ENCODE measurements at regions not wholly inside any gene's neighbourhood (a gene's known extent, or its start where the extent isn't known, plus 50 kb on each side); places are given as distances from the start of the nearest gene placed in this dataset.

- no peak for TF ChIP-seq PRDM15 (CRISPR knock-in tag; IDR thresholded peaks at IDR 0.05)
- no peak for TF ChIP-seq JUN (CRISPR knock-in tag; IDR thresholded peaks at IDR 0.05)
- TF ChIP-seq TCF7 (CRISPR knock-in tag; IDR thresholded peaks at IDR 0.05; ENCODE audit: low read depth), result no peak
- TF ChIP-seq TEAD1 (CRISPR knock-in tag; IDR thresholded peaks at IDR 0.05), result no peak
- no peak for TF ChIP-seq NR2C2 (CRISPR knock-in tag; IDR thresholded peaks at IDR 0.05)
- TF ChIP-seq, protein P1, sequence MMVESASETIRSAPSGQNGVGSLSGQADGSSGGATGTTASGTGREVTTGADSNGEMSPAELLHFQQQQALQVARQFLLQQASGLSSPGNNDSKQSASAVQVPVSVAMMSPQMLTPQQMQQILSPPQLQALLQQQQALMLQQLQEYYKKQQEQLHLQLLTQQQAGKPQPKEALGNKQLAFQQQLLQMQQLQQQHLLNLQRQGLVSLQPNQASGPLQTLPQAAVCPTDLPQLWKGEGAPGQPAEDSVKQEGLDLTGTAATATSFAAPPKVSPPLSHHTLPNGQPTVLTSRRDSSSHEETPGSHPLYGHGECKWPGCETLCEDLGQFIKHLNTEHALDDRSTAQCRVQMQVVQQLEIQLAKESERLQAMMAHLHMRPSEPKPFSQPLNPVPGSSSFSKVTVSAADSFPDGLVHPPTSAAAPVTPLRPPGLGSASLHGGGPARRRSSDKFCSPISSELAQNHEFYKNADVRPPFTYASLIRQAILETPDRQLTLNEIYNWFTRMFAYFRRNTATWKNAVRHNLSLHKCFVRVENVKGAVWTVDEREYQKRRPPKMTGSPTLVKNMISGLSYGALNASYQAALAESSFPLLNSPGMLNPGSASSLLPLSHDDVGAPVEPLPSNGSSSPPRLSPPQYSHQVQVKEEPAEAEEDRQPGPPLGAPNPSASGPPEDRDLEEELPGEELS (CRISPR knock-in tag; IDR thresholded peaks at IDR 0.05), result no peak
- TF ChIP-seq JAZF1 (CRISPR knock-in tag; IDR thresholded peaks at IDR 0.05), result no peak
- TF ChIP-seq NFE2L1 (CRISPR knock-in tag; IDR thresholded peaks at IDR 0.05), result no peak
- no peak for TF ChIP-seq ZNF532 (CRISPR knock-in tag; IDR thresholded peaks at IDR 0.05; ENCODE audit: borderline replicate concordance)
Observed at GRCh38 chr6:126664271-126664670, 324.4 kb downstream of the CENPW start (continued).

DNA sequence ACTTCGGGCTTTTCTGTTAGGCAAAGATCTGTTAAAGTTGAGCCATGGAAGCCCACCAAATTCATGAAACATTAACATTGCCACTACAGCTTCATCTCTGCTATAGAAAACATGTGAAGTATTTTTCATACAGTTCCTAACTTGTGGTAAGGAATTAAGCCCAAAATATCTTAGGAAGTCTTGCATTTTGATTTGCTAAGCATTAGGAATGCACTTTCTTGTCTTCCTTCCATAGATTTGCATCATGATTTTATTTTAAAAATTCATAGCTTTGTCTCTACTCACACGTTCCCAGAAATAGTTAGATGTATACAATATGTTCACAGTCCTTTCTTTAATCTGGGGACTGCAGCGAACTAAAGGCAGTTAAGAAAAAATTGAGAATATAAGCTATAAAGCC lies 325.6 kb downstream of the CENPW start:
- ChIA-PET CTCF (no interaction called here), POLR2A (no interaction called here)
- no peaks in the 10 kb centered on the region for H3K36me3 Mint-ChIP-seq
- H3K27ac Mint-ChIP-seq, result no peak overlapping the region
- no peak overlapping the region for H3K4me3 Mint-ChIP-seq
- no peaks in the 10 kb centered on the region for H3K4me1 Mint-ChIP-seq
- no peaks in the 10 kb centered on the region for H3K27me3 Mint-ChIP-seq (ENCODE audit: low read depth)
- peaks cover 10% of the 10 kb centered on the region for H3K9me3 Mint-ChIP-seq
- ATAC-seq (no peak), DNase-seq (ENCODE audit: low spot score) (no peak)
- TF ChIP-seq, protein P2, sequence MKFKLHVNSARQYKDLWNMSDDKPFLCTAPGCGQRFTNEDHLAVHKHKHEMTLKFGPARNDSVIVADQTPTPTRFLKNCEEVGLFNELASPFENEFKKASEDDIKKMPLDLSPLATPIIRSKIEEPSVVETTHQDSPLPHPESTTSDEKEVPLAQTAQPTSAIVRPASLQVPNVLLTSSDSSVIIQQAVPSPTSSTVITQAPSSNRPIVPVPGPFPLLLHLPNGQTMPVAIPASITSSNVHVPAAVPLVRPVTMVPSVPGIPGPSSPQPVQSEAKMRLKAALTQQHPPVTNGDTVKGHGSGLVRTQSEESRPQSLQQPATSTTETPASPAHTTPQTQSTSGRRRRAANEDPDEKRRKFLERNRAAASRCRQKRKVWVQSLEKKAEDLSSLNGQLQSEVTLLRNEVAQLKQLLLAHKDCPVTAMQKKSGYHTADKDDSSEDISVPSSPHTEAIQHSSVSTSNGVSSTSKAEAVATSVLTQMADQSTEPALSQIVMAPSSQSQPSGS (CRISPR knock-in tag; IDR thresholded peaks at IDR 0.05; ENCODE audit: borderline replicate concordance, low read depth), result no peak
- TF ChIP-seq TP53 (CRISPR knock-in tag; IDR thresholded peaks at IDR 0.05), result no peak
- TF ChIP-seq, protein P3, sequence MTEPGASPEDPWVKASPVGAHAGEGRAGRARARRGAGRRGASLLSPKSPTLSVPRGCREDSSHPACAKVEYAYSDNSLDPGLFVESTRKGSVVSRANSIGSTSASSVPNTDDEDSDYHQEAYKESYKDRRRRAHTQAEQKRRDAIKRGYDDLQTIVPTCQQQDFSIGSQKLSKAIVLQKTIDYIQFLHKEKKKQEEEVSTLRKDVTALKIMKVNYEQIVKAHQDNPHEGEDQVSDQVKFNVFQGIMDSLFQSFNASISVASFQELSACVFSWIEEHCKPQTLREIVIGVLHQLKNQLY (CRISPR knock-in tag; IDR thresholded peaks at IDR 0.05), result no peak
- TF ChIP-seq ZNF512 (CRISPR knock-in tag; IDR thresholded peaks at IDR 0.05; ENCODE audit: borderline replicate concordance), result no peak
- TF ChIP-seq EMX1 (CRISPR knock-in tag; IDR thresholded peaks at IDR 0.05), result no peak
- TF ChIP-seq KAT7 (CRISPR knock-in tag; IDR thresholded peaks at IDR 0.05; ENCODE audit: borderline replicate concordance), result no peak
- TF ChIP-seq SMAD3 (CRISPR knock-in tag; IDR thresholded peaks at IDR 0.05; ENCODE audit: borderline replicate concordance), result no peak
- TF ChIP-seq TEAD4 (CRISPR knock-in tag; IDR thresholded peaks at IDR 0.05), result no peak
- no peak for TF ChIP-seq CTCF (IDR thresholded peaks at IDR 0.05)
- TF ChIP-seq, protein P4, sequence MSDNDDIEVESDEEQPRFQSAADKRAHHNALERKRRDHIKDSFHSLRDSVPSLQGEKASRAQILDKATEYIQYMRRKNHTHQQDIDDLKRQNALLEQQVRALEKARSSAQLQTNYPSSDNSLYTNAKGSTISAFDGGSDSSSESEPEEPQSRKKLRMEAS (CRISPR knock-in tag; IDR thresholded peaks at IDR 0.05), result no peak
- TF ChIP-seq ZBTB21 (CRISPR knock-in tag; IDR thresholded peaks at IDR 0.05; ENCODE audit: borderline replicate concordance), result no peak

All from WTC11 (cell line).